SU-DHL-6 (cell line): ENCODE measurements at regions not wholly inside any gene's neighbourhood (a gene's known extent, or its start where the extent isn't known, plus 50 kb on each side); places are given as distances from the start of the nearest gene placed in this dataset.

Source experiments
- H2AFZ ChIP-seq: fragments of 200-600 bp; sonication (generic); 2 replicates; pipeline ENCODE4 v1.6.1; 2014; ENCODE audit warnings: low read depth, mild to moderate bottlenecking, moderate library complexity, mixed read lengths, antibody characterized with exemption, low read length; ENCODE audit not compliant: severe bottlenecking
- H3F3A ChIP-seq: fragments of 200-600 bp; shearing (Covaris generic); 2 replicates; pipeline ENCODE4 v1.6.0; 2016; ENCODE audit warnings: antibody characterized with exemption, mild to moderate bottlenecking; ENCODE audit not compliant: insufficient read depth
- H3K27ac ChIP-seq: fragments of 200-600 bp; sonication (generic); 2 replicates; pipeline ENCODE4 v1.5.1; 2016; ENCODE audit warnings: low read depth, mild to moderate bottlenecking, low read length, moderate library complexity, mixed read lengths
- H3K27me3 ChIP-seq: fragments of 200-600 bp; sonication (generic), shearing (Covaris generic); 2 replicates; pipeline ENCODE4 v1.6.0; 2014; ENCODE audit warnings: mild to moderate bottlenecking, low read length
- H3K36me3 ChIP-seq: fragments of 200-600 bp; sonication (generic); 2 replicates; pipeline ENCODE4 v1.6.1; 2014; ENCODE audit warnings: mild to moderate bottlenecking, low read length, mixed read lengths
- H3K4me2 ChIP-seq: fragments of 300-600, 200-600 bp; shearing (Covaris generic), sonication (generic); 2 replicates; pipeline ENCODE4 v1.6.0; 2014; ENCODE audit warnings: low read length, low read depth, mild to moderate bottlenecking; ENCODE audit not compliant: poor library complexity, severe bottlenecking
- H3K4me3 ChIP-seq: fragments of 200-600 bp; sonication (generic); 2 replicates; pipeline ENCODE4 v1.5.1; 2014; ENCODE audit warnings: antibody characterized with exemption, low read length, mild to moderate bottlenecking, mixed read lengths; ENCODE audit not compliant: insufficient read depth, poor library complexity, severe bottlenecking
- H3K79me2 ChIP-seq: fragments of 200-600 bp; sonication (generic); 2 replicates; pipeline ENCODE4 v1.6.1; 2014; ENCODE audit warnings: mild to moderate bottlenecking, low read length, moderate library complexity; ENCODE audit not compliant: insufficient read depth
- H3K9ac ChIP-seq: fragments of 200-600 bp; sonication (generic); 2 replicates; pipeline ENCODE4 v1.7.0; 2014; ENCODE audit warnings: mild to moderate bottlenecking, low read length
- H3K9me2 ChIP-seq: fragments of 200-600 bp; sonication (generic); replicated peaks from 2 replicates; pipeline ENCODE4 v1.6.1; 2014; ENCODE audit warnings: low read length; ENCODE audit not compliant: insufficient read depth
- H3K9me3 ChIP-seq: fragments of 200-600 bp; sonication (generic); 2 replicates; pipeline ENCODE4 v1.6.1; 2014; ENCODE audit warnings: low read length, mixed read lengths; ENCODE audit not compliant: insufficient read depth
- H4K20me1 ChIP-seq: fragments of 200-600 bp; sonication (generic); 2 replicates; pipeline ENCODE4 v1.6.1; 2014; ENCODE audit warnings: low read depth, mild to moderate bottlenecking, antibody characterized with exemption, low read length, moderate library complexity, mixed read lengths
- CTCF ChIP-seq: fragments of 200-600 bp; sonication (generic); IDR thresholded peaks from one replicate; pipeline ENCODE4 v1.5.1; 2017; ENCODE audit warnings: antibody characterized with exemption, mild to moderate bottlenecking, low read length, moderate library complexity; ENCODE audit not compliant: insufficient read depth, poor library complexity, severe bottlenecking
- EZH2phosphoT487 ChIP-seq: fragments of 200-600 bp; sonication (generic), shearing (Covaris generic); conservative IDR thresholded peaks from 2 replicates; pipeline ENCODE4 v1.6.1; 2018; ENCODE audit warnings: mild to moderate bottlenecking, antibody characterized with exemption, low read length, moderate library complexity, mixed read lengths

DNA sequence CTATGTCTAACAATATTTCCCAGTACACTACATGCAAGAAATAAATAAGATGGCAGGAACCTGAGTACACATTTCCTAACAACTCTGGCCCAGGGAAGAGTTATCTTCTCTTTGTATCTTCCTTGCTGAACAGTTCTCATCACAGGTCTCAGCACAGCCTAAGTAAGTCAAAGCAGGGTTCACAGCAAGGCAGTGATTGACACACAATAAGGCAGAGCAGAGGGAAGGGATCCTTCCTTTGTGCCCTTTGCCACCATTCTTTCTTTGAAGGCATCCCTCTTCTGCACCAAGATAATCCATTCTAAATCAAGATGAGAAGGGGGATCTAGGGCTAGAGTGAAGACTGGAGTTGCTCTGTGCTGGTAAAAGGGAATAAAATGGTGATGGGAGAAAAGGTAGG is 73.4 kb upstream of the TRPC4 start:
- Histone ChIP-seq H3K27ac (no peak overlapping the region), H3K36me3 (no peaks in the 10 kb centered on the region), H3K4me2 (no peak overlapping the region), H4K20me1 (no peaks in the 10 kb centered on the region), H3K9me2 (no peaks in the 10 kb centered on the region), H3K79me2 (no peaks in the 10 kb centered on the region), H3K9ac (no peak overlapping the region), H3F3A (no peaks in the 10 kb centered on the region), H3K4me3 (no peak overlapping the region), H3K27me3 (no peaks in the 10 kb centered on the region), H3K9me3 (no peaks in the 10 kb centered on the region), H2AFZ (no peak overlapping the region)
- TF ChIP-seq CTCF = no peak
- TF ChIP-seq EZH2phosphoT487 = no peak

DNA sequence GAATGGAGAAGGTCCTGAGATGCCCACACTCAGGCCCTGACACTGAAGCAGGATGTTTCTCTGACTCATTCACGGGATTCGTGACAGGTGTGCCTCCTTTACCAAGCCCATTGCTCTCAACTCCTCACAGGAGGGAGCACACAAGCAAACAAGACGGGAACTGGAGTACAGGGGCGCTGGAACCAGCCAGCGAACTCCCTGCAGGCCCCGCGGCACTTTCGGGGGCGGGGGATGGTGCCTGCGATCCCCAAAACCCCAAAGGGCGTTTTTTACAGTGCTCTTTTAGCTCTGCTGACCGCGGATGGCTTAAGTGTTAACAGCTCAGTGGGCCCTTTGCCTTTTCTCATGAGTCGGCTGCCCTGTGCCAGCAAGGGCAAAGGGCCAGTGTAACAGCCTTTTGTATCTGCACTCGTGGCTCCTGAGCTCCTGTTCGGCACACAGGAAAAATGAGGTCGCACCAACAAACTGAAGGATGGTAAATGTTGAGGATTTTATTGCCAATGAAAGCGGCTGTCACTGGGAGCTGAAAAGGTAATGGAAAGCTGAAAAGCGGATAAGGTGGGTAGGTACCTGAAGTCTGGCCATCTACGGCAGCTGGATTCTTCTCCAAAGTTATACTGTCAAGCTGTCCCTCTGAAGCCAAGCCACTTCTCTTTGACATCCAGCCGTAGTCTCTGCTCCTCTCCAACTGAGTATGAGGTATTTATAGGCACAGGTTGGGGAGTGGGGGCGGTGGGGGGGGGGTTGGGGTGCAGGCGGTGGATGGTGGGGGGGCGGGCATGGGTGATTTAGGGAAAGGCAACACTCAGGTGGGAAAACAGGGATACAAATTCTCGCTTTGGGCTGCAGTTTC is 65.0 kb upstream of the TRPC4 start:
- H3K9me3 ChIP-seq = no peaks in the 10 kb centered on the region
- no peaks in the 10 kb centered on the region for H3K9me2 ChIP-seq
- H3K4me2 ChIP-seq = no peak overlapping the region
- H3F3A ChIP-seq = no peaks in the 10 kb centered on the region
- H3K27me3 ChIP-seq = no peaks in the 10 kb centered on the region
- H3K36me3 ChIP-seq = no peaks in the 10 kb centered on the region
- H4K20me1 ChIP-seq = no peaks in the 10 kb centered on the region
- no peak overlapping the region for H3K4me3 ChIP-seq
- H3K79me2 ChIP-seq = no peaks in the 10 kb centered on the region
- H3K27ac ChIP-seq = no peak overlapping the region
- H2AFZ ChIP-seq = no peak overlapping the region
- TF ChIP-seq EZH2phosphoT487 = no peak
- no peak for TF ChIP-seq CTCF
- no peak overlapping the region for H3K9ac ChIP-seq

GRCh38 chr13:37929308-37929707 is 59.7 kb upstream of the TRPC4 start:
- Histone ChIP-seq H3K4me2 (no peak overlapping the region), H4K20me1 (no peaks in the 10 kb centered on the region), H3K27me3 (no peaks in the 10 kb centered on the region), H3K27ac (no peak overlapping the region), H2AFZ (no peak overlapping the region), H3K9ac (no peak overlapping the region), H3K9me3 (no peaks in the 10 kb centered on the region), H3K9me2 (no peaks in the 10 kb centered on the region), H3K36me3 (no peaks in the 10 kb centered on the region), H3K4me3 (no peak overlapping the region), H3K79me2 (no peaks in the 10 kb centered on the region), H3F3A (no peaks in the 10 kb centered on the region)
- TF ChIP-seq EZH2phosphoT487 (no peak), CTCF (no peak)
